ENCODE measurements at regions not wholly inside any gene's neighbourhood (a gene's known extent, or its start where the extent isn't known, plus 50 kb on each side); places are given as distances from the start of the nearest gene placed in this dataset.
A peak's percentile ranks its signal among the peaks of the same experiment; 100 is the strongest.

- DNase-seq (ENCODE audit: low read depth), result no peak
- Histone ChIP-seq H3K27me3 (ENCODE audit: control insufficient read depth, insufficient read depth, low read length) (no peaks in the 10 kb centered on the region), H3K36me3 (ENCODE audit: control insufficient read depth, insufficient read depth, low read length) (no peaks in the 10 kb centered on the region), H3K4me3 (ENCODE audit: low read depth, low read length) (no peak overlapping the region)
- TF ChIP-seq, protein P1, sequence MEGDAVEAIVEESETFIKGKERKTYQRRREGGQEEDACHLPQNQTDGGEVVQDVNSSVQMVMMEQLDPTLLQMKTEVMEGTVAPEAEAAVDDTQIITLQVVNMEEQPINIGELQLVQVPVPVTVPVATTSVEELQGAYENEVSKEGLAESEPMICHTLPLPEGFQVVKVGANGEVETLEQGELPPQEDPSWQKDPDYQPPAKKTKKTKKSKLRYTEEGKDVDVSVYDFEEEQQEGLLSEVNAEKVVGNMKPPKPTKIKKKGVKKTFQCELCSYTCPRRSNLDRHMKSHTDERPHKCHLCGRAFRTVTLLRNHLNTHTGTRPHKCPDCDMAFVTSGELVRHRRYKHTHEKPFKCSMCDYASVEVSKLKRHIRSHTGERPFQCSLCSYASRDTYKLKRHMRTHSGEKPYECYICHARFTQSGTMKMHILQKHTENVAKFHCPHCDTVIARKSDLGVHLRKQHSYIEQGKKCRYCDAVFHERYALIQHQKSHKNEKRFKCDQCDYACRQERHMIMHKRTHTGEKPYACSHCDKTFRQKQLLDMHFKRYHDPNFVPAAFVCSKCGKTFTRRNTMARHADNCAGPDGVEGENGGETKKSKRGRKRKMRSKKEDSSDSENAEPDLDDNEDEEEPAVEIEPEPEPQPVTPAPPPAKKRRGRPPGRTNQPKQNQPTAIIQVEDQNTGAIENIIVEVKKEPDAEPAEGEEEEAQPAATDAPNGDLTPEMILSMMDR (IDR thresholded peaks at IDR 0.05; ENCODE audit: insufficient read depth, low read length, severe bottlenecking), result no peak
- FAIRE-seq, result no peak
Observed at GRCh38 chr5:68922172-68922987, 171.4 kb upstream of the SLC30A5 start.

DNA sequence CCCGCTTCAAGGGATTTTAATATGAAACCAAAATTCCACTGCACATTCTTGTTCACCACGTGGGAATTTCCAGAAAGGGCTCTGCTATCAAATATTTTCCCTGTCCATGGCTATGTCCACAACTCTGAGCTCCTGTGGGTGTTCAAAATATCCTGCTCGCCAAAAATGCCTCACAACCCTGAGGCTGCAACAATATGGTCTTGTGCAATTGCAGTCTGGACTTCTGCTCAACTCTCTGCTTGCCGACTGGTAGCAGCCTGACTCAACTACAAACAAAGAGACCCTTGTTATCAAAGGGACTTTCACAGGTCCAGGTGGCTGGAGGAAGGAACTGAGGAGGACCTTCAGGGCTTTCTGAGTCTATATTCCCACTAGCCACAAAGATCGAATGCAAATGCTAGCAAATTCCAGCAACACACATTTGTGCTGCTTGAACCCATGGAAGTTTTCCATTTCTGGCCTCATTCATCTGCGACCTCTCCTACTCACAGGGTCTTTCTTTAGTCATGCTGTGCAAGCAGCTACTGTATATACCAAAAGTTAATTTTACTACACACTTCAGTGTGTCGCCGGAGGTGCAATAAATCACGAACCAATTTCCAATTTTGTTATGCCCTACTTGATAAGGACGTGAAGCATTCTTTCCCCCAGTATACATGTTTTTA lies 169.2 kb upstream of the SLC30A5 start:
- TF ChIP-seq, protein P1 (IDR thresholded peaks at IDR 0.05; ENCODE audit: insufficient read depth, low read length, severe bottlenecking), result no peak
- peak; percentile 30 for DNase-seq (ENCODE audit: low read depth)
- Histone ChIP-seq H3K36me3 (ENCODE audit: control insufficient read depth, insufficient read depth, low read length) (no peaks in the 10 kb centered on the region), H3K27me3 (ENCODE audit: control insufficient read depth, insufficient read depth, low read length) (no peaks in the 10 kb centered on the region), H3K4me3 (ENCODE audit: low read depth, low read length) (no peak overlapping the region)
- FAIRE-seq, result no peak

DNA sequence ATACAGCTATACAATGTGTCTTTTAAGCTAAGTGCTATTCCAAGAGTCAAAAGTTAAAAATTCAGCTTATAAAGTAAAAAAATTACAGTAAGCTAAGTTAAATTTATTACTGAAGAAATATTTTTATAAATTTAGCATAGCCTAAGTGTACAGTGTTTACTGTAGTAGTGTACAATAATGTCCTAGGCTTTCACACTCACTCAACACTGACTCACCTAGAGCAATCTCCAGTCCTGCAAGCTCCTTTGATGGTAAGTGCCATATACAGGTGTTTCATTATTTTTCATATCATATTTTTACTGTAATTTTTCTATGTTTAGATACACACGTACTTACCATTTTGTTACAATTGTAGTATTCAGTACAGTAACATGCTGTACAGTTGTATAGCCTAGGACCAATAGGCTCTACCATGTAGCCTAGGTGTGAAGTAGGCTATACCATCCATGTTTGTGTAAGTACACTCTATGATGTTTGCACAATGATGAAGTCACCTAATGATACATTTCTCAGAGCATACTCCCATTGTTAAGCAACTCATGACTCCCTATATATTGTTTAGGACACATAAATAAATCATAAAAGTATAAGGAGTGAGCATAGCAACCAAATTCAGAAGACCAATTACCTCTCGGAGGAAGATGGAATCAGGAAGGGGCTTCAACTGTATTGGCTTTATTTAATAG lies 165.1 kb upstream of the SLC30A5 start:
- TF ChIP-seq, protein P1 (IDR thresholded peaks at IDR 0.05; ENCODE audit: insufficient read depth, low read length, severe bottlenecking), result no peak
- Histone ChIP-seq H3K36me3 (ENCODE audit: control insufficient read depth, insufficient read depth, low read length) (no peaks in the 10 kb centered on the region), H3K27me3 (ENCODE audit: control insufficient read depth, insufficient read depth, low read length) (no peaks in the 10 kb centered on the region), H3K4me3 (ENCODE audit: low read depth, low read length) (no peak overlapping the region)
- no peak for FAIRE-seq
- DNase-seq (ENCODE audit: low read depth), result peak; percentile 83

- DNase-seq (ENCODE audit: low read depth) (peak; percentile 17), FAIRE-seq (no peak)
- H3K27me3 ChIP-seq (ENCODE audit: control insufficient read depth, insufficient read depth, low read length), result no peaks in the 10 kb centered on the region
- H3K36me3 ChIP-seq (ENCODE audit: control insufficient read depth, insufficient read depth, low read length), result no peaks in the 10 kb centered on the region
- TF ChIP-seq, protein P1 (IDR thresholded peaks at IDR 0.05; ENCODE audit: insufficient read depth, low read length, severe bottlenecking), result no peak
- H3K4me3 ChIP-seq (ENCODE audit: low read depth, low read length), result no peak overlapping the region
Observed at GRCh38 chr5:68930139-68930538, 163.7 kb upstream of the SLC30A5 start.

DNA sequence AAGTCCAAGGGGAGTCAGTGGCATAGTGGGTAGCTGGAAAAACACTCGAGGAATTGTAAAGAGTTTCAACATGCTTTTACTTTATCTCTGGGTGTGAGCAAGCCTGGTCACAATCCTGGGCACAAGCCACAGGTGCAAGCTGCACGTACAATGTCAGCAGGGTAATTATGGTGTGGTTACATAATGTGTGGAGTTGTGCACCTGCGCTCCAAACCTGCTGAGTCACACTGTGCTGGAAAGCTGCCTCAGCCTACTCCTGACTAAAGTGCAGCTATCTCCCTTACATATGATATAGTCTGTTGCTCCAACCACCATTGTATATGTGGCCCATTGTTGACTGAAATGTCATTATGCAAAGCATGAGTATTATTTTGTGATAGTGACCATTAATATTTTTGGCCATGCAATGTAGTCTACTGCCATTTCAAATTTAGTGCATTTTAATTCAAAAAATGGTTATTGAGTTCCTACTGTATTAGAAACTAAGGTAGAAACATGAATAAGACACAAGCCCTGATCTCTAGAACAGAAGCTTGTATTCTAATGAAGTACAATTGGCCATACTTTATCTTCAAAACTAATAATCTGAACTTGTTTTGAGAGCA lies 160.9 kb upstream of the SLC30A5 start:
- peak; percentile 23 for FAIRE-seq
- no peak overlapping the region for H3K4me3 ChIP-seq (ENCODE audit: low read depth, low read length)
- no peaks in the 10 kb centered on the region for H3K27me3 ChIP-seq (ENCODE audit: control insufficient read depth, insufficient read depth, low read length)
- H3K36me3 ChIP-seq (ENCODE audit: control insufficient read depth, insufficient read depth, low read length), result no peaks in the 10 kb centered on the region
- no peak for DNase-seq (ENCODE audit: low read depth)
- TF ChIP-seq, protein P1 (IDR thresholded peaks at IDR 0.05; ENCODE audit: insufficient read depth, low read length, severe bottlenecking), result no peak

Data from bronchial epithelial cell (primary cell).